HEK293 (cell line): ENCODE measurements at regions not wholly inside any gene's neighbourhood (a gene's known extent, or its start where the extent isn't known, plus 50 kb on each side); places are given as distances from the start of the nearest gene placed in this dataset.

ENCODE experiments used
- BCL11A ChIP-seq: fragments of 450-650 bp; formaldehyde crosslinking; IDR thresholded peaks from 2 replicates; pipeline ENCODE4 v1.5.1; 2016; ENCODE audit warnings: low read depth, missing biosample characterization, missing genetic modification characterization
- ZBTB7A ChIP-seq: fragments of 450-650 bp; formaldehyde crosslinking; IDR thresholded peaks from 2 replicates; pipeline ENCODE4 v1.5.1; 2016; ENCODE audit warnings: low read depth, missing biosample characterization, missing genetic modification characterization
- ZFP69B ChIP-seq: fragments of 450-650 bp; formaldehyde crosslinking; IDR thresholded peaks from 2 replicates; pipeline ENCODE4 v1.5.1; 2016; ENCODE audit warnings: missing biosample characterization, missing genetic modification characterization

DNA sequence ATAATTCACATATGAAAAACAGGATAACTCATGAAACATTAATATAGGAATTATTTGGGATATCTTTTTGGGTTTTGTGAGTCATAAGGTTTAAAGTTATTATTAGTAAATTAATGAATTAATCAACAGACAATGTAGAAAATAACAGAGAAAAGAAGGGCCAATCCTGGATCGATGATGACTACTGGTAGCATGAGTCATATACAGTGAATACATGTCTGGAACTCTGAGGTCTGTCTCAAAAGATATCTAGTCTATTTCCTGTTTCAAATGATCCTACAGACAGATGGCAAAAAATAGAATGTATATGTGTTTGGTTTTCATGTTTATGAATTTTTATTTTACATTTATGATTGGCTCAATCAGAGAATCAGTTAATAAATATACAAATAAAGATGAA is 86.4 kb upstream of the RTL1 start:
- TF ChIP-seq ZBTB7A (no peak), BCL11A (tag by site-specific recombination) (no peak), ZFP69B (tag by site-specific recombination) (no peak)
